BE2C (cell line): ENCODE measurements at regions not wholly inside any gene's neighbourhood (a gene's known extent, or its start where the extent isn't known, plus 50 kb on each side); places are given as distances from the start of the nearest gene placed in this dataset.

Source experiments
- DNase-seq: peaks from one replicate; pipeline ENCODE4 v3.0.0-alpha.2; 2020
- H3K27me3 ChIP-seq: fragments of 250-450 bp; sonication (Bioruptor Pico); 2 replicates; pipeline ENCODE4 v1.5.1; 2020; ENCODE audit warnings: mild to moderate bottlenecking
- H3K36me3 ChIP-seq: fragments of 250-450 bp; sonication (Bioruptor Pico); 2 replicates; pipeline ENCODE4 v1.5.1; 2020; ENCODE audit warnings: mild to moderate bottlenecking
- H3K4me1 ChIP-seq: fragments of 250-450 bp; sonication (Bioruptor Pico); 2 replicates; pipeline ENCODE4 v1.5.1; 2020
- H3K4me3 ChIP-seq: 2 replicates; pipeline ENCODE4 v1.5.1; 2011; ENCODE audit warnings: low read depth, low read length
- H3K9me3 ChIP-seq: fragments of 250-450 bp; sonication (Bioruptor Pico); 2 replicates; pipeline ENCODE4 v1.5.1; 2020
- CTCF ChIP-seq: IDR thresholded peaks from 2 replicates; pipeline ENCODE4 v1.5.1; 2012; ENCODE audit warnings: mild to moderate bottlenecking, low read depth, low read length

DNA sequence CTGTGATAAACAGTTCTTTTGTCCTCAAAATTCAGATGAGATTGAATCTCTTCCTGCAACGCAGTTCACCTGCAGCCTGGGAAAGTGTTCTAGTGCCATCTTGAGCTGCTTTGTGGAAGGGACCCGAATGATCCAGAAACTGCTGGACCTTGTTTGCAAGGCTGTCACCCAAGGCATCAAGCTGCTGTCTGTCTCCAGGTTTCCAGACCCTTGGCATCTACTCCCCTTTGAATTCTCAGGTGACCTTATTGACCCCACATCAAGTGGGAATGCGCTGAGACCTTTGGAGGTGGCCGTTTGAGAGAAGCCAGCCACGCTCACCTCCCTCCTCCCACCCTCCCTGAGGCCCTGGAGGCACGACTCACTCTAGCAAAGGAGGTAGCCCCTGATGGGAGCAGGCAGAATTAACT, 112.5 kb downstream of the EDN3 start:
- no peak for DNase-seq
- peaks cover 13% of the 10 kb centered on the region for H3K4me1 ChIP-seq
- no peaks in the 10 kb centered on the region for H3K36me3 ChIP-seq
- no peak overlapping the region for H3K4me3 ChIP-seq
- TF ChIP-seq CTCF, result peak; percentile 48
- H3K9me3 ChIP-seq, result no peaks in the 10 kb centered on the region; the same call in 1 of the 2 replicates
- no peaks in the 10 kb centered on the region for H3K27me3 ChIP-seq

GRCh38 chr20:59413326-59413865, 113.0 kb downstream of the EDN3 start:
- H3K27me3 ChIP-seq, result no peaks in the 10 kb centered on the region

DNA sequence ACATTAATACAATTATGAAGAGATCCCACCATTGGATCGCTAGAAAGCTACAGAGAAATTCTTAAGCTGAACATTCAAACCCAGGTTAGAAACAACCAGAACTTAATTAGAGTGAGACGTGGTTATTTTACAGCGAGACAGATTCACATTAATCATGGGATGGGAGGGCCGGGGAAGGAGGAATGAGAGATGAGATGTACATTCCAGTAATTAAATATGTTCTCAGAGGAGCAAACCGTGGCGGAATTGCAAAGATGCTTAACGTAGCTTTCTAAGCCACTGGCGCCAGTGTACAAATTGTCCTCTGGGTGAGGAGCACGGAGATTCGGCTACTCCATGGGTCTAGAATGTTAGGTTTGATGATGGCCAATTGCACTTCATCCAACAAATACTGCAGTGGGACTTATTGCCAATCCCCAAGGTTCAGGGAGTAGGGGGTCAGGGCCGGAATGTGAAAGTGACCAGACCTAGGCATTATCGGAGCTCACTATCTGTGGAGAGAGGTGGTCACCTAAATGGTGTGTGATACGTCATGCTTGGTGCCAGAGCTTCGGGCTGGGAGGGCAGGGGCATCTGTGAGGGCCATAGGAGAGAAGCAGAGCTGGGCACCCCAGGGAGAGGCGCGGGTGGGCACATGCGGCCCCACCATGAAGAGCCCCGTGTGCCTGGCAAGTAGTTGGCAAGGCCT, 114.7 kb downstream of the EDN3 start:
- Histone ChIP-seq H3K27me3 (no peaks in the 10 kb centered on the region), H3K4me3 (no peak overlapping the region)

More at GRCh38 chr20:59413326-59413865, 113.0 kb downstream of the EDN3 start:
- DNase-seq, result no peak
- Histone ChIP-seq H3K4me3 (no peak overlapping the region), H3K4me1 (peaks cover 13% of the 10 kb centered on the region), H3K36me3 (no peaks in the 10 kb centered on the region), H3K9me3 (no peaks in the 10 kb centered on the region; the same call in 1 of the 2 replicates)
- no peak for TF ChIP-seq CTCF

GRCh38 chr20:59416916-59417315, 116.5 kb downstream of the EDN3 start:
- Histone ChIP-seq H3K4me1 (peaks cover 13% of the 10 kb centered on the region), H3K36me3 (no peaks in the 10 kb centered on the region), H3K4me3 (no peak overlapping the region), H3K27me3 (no peaks in the 10 kb centered on the region), H3K9me3 (no peaks in the 10 kb centered on the region)
- DNase-seq, result no peak
- no peak for TF ChIP-seq CTCF

More for the DNA sequence above, 114.7 kb downstream of the EDN3 start:
- H3K36me3 ChIP-seq, result no peaks in the 10 kb centered on the region
- H3K4me1 ChIP-seq, result peaks cover 13% of the 10 kb centered on the region
- no peaks in the 10 kb centered on the region; the same call in 1 of the 2 replicates for H3K9me3 ChIP-seq
- no peak for DNase-seq
- no peak for TF ChIP-seq CTCF

- H3K27me3 ChIP-seq, result no peaks in the 10 kb centered on the region
- H3K9me3 ChIP-seq, result no peaks in the 10 kb centered on the region
- H3K4me1 ChIP-seq, result peaks cover 14% of the 10 kb centered on the region
- no peak for TF ChIP-seq CTCF
- H3K36me3 ChIP-seq, result no peaks in the 10 kb centered on the region
- no peak overlapping the region for H3K4me3 ChIP-seq
- no peak for DNase-seq
Observed at GRCh38 chr20:59421089-59421488, 120.7 kb downstream of the EDN3 start.
